HG03432 (cell line): ENCODE measurements at regions not wholly inside any gene's neighbourhood (a gene's known extent, or its start where the extent isn't known, plus 50 kb on each side); places are given as distances from the start of the nearest gene placed in this dataset.
A peak's percentile ranks its signal among the peaks of the same experiment; 100 is the strongest.

Experiments used
- ATAC-seq: cut with Tn5 transposase; IDR thresholded peaks from one replicate; pipeline ENCODE4 v1.9.1; 2021; ENCODE audit warnings: mild to moderate bottlenecking, moderate library complexity; ENCODE audit not compliant: unreplicated experiment

GRCh38 chr2:21423854-21424253 is 300.1 kb downstream of the TDRD15 start:
- no peak for ATAC-seq

GRCh38 chr2:21424375-21424774 is 300.6 kb downstream of the TDRD15 start:
- ATAC-seq, result no peak

- ATAC-seq, result peak; percentile 76
Measured at GRCh38 chr2:21427606-21428005, 303.8 kb downstream of the TDRD15 start.

- ATAC-seq, result no peak
Measured at GRCh38 chr2:21428754-21429153, 305.0 kb downstream of the TDRD15 start.

GRCh38 chr2:21429747-21430146 is 306.0 kb downstream of the TDRD15 start:
- ATAC-seq, result no peak

GRCh38 chr2:21431078-21431477 is 307.3 kb downstream of the TDRD15 start:
- ATAC-seq, result no peak

GRCh38 chr2:21438949-21439348 is 315.2 kb downstream of the TDRD15 start:
- peak; percentile 75 for ATAC-seq

- ATAC-seq, result no peak
Measured at GRCh38 chr2:21441442-21441841, 317.7 kb downstream of the TDRD15 start.

GRCh38 chr2:21443494-21444105 is 319.8 kb downstream of the TDRD15 start:
- no peak for ATAC-seq

- ATAC-seq, result no peak
Measured at GRCh38 chr2:21449881-21450280, 326.1 kb downstream of the TDRD15 start.

GRCh38 chr2:21451403-21451802 is 327.6 kb downstream of the TDRD15 start:
- ATAC-seq, result no peak

GRCh38 chr2:21452263-21452662 is 328.5 kb downstream of the TDRD15 start:
- no peak for ATAC-seq

GRCh38 chr2:21452678-21453077 is 328.9 kb downstream of the TDRD15 start:
- no peak for ATAC-seq

GRCh38 chr2:21453723-21454450 is 330.1 kb downstream of the TDRD15 start:
- no peak for ATAC-seq

GRCh38 chr2:21454839-21455238 is 331.1 kb downstream of the TDRD15 start:
- ATAC-seq, result no peak

GRCh38 chr2:21461754-21462240 is 338.0 kb downstream of the TDRD15 start:
- ATAC-seq, result no peak

- no peak for ATAC-seq
Measured at GRCh38 chr2:21466341-21466927, 342.7 kb downstream of the TDRD15 start.

GRCh38 chr2:21467280-21467818 is 343.6 kb downstream of the TDRD15 start:
- no peak for ATAC-seq

- ATAC-seq, result no peak
Measured at GRCh38 chr2:21467910-21468309, 344.1 kb downstream of the TDRD15 start.

- ATAC-seq, result no peak
Measured at GRCh38 chr2:21468624-21469023, 344.9 kb downstream of the TDRD15 start.

GRCh38 chr2:21469158-21469557 is 345.4 kb downstream of the TDRD15 start:
- ATAC-seq, result no peak

GRCh38 chr2:21469564-21469963 is 345.8 kb downstream of the TDRD15 start:
- no peak for ATAC-seq
